ENCODE measurements at regions not wholly inside any gene's neighbourhood (a gene's known extent, or its start where the extent isn't known, plus 50 kb on each side); places are given as distances from the start of the nearest gene placed in this dataset.
A peak's percentile ranks its signal among the peaks of the same experiment; 100 is the strongest.

- TF ChIP-seq SNAPC2 (CRISPR knock-in tag; IDR thresholded peaks at IDR 0.05): peak; percentile 96
- TF ChIP-seq SMAD3 (CRISPR knock-in tag; IDR thresholded peaks at IDR 0.05): peak; percentile 74
- TF ChIP-seq, protein P1, sequence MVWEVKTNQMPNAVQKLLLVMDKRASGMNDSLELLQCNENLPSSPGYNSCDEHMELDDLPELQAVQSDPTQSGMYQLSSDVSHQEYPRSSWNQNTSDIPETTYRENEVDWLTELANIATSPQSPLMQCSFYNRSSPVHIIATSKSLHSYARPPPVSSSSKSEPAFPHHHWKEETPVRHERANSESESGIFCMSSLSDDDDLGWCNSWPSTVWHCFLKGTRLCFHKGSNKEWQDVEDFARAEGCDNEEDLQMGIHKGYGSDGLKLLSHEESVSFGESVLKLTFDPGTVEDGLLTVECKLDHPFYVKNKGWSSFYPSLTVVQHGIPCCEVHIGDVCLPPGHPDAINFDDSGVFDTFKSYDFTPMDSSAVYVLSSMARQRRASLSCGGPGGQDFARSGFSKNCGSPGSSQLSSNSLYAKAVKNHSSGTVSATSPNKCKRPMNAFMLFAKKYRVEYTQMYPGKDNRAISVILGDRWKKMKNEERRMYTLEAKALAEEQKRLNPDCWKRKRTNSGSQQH (CRISPR knock-in tag; IDR thresholded peaks at IDR 0.05; ENCODE audit: low read depth): peak; percentile 68; the same call in 1 of the 2 replicates
- peak in 1 of 2 experiments; percentile 50; a peak in 1 of 4 replicates for TF ChIP-seq HMGXB4 (CRISPR knock-in tag; IDR thresholded peaks at IDR 0.05; ENCODE audit: borderline replicate concordance in 1 of 2, low read depth in 1 of 2)
- TF ChIP-seq ELF4 (CRISPR knock-in tag; IDR thresholded peaks at IDR 0.05; ENCODE audit: borderline replicate concordance): no peak
- TF ChIP-seq ARNTL (CRISPR knock-in tag; IDR thresholded peaks at IDR 0.05): peak; percentile 88
- TF ChIP-seq BHLHE40 (IDR thresholded peaks at IDR 0.05; ENCODE audit: low read length): peak; percentile 89
- TF ChIP-seq, protein P2, sequence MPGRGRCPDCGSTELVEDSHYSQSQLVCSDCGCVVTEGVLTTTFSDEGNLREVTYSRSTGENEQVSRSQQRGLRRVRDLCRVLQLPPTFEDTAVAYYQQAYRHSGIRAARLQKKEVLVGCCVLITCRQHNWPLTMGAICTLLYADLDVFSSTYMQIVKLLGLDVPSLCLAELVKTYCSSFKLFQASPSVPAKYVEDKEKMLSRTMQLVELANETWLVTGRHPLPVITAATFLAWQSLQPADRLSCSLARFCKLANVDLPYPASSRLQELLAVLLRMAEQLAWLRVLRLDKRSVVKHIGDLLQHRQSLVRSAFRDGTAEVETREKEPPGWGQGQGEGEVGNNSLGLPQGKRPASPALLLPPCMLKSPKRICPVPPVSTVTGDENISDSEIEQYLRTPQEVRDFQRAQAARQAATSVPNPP (CRISPR knock-in tag; IDR thresholded peaks at IDR 0.05): 0 out of 2 replicates have a peak, but pooled peaks have one; percentile 52
- TF ChIP-seq, protein P3, sequence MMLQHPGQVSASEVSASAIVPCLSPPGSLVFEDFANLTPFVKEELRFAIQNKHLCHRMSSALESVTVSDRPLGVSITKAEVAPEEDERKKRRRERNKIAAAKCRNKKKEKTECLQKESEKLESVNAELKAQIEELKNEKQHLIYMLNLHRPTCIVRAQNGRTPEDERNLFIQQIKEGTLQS (CRISPR knock-in tag; IDR thresholded peaks at IDR 0.05): peak; percentile 69
- no peak for TF ChIP-seq JDP2 (CRISPR knock-in tag; IDR thresholded peaks at IDR 0.05; ENCODE audit: borderline replicate concordance)
- peak; percentile 82 for TF ChIP-seq SKI (IDR thresholded peaks at IDR 0.05; ENCODE audit: partially characterized antibody)
- TF ChIP-seq ZNF337 (CRISPR knock-in tag; IDR thresholded peaks at IDR 0.05; ENCODE audit: borderline replicate concordance, low read depth): peak; percentile 60; the same call in 1 of the 2 replicates
- no peak for TF ChIP-seq ZNF280B (CRISPR knock-in tag; IDR thresholded peaks at IDR 0.05; ENCODE audit: borderline replicate concordance)
- TF ChIP-seq CREM (IDR thresholded peaks at IDR 0.05): peak; percentile 89
- TF ChIP-seq CREM (CRISPR knock-in tag; IDR thresholded peaks at IDR 0.05): no peak
- TF ChIP-seq NCOR1 (IDR thresholded peaks at IDR 0.05; ENCODE audit: borderline replicate concordance, low read length): peak; percentile 91; the same call in 1 of the 2 replicates
- peak; percentile 54; the same call in 1 of the 2 replicates for TF ChIP-seq MXD4 (CRISPR knock-in tag; IDR thresholded peaks at IDR 0.05)
- peak; percentile 72 for TF ChIP-seq THAP11 (CRISPR knock-in tag; IDR thresholded peaks at IDR 0.05)
- peak; percentile 99 for TF ChIP-seq FOXA3 (CRISPR knock-in tag; IDR thresholded peaks at IDR 0.05)
- TF ChIP-seq, protein P4, sequence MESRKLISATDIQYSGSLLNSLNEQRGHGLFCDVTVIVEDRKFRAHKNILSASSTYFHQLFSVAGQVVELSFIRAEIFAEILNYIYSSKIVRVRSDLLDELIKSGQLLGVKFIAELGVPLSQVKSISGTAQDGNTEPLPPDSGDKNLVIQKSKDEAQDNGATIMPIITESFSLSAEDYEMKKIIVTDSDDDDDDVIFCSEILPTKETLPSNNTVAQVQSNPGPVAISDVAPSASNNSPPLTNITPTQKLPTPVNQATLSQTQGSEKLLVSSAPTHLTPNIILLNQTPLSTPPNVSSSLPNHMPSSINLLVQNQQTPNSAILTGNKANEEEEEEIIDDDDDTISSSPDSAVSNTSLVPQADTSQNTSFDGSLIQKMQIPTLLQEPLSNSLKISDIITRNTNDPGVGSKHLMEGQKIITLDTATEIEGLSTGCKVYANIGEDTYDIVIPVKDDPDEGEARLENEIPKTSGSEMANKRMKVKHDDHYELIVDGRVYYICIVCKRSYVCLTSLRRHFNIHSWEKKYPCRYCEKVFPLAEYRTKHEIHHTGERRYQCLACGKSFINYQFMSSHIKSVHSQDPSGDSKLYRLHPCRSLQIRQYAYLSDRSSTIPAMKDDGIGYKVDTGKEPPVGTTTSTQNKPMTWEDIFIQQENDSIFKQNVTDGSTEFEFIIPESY (CRISPR knock-in tag; IDR thresholded peaks at IDR 0.05): peak; percentile 77
Measured at GRCh38 chr1:43039228-43040055, 80.8 kb upstream of the SLC2A1 start (continued).

Data from HepG2 (cell line).